Loucy (cell line): ENCODE measurements at regions not wholly inside any gene's neighbourhood (a gene's known extent, or its start where the extent isn't known, plus 50 kb on each side); places are given as distances from the start of the nearest gene placed in this dataset.
"Not testable (repeated sequence)": the region's sequence is repeated elsewhere in the genome, so short reads cannot be mapped to it uniquely, and the experiment has no call there.

ENCODE experiments used
- H2AFZ ChIP-seq: fragments of 200-600 bp; sonication (generic); 2 replicates; pipeline ENCODE4 v1.6.0; 2016; ENCODE audit warnings: antibody characterized with exemption, mild to moderate bottlenecking, low read length, moderate library complexity
- H3F3A ChIP-seq: fragments of 200-600 bp; 2 replicates; pipeline ENCODE4 v1.6.0; 2016; ENCODE audit warnings: antibody characterized with exemption, low read depth, mild to moderate bottlenecking
- H3K27me3 ChIP-seq: fragments of 200-600 bp; sonication (generic); 2 replicates; pipeline ENCODE4 v1.6.1; 2014; ENCODE audit warnings: low read length, mild to moderate bottlenecking; ENCODE audit not compliant: insufficient read depth, poor library complexity, severe bottlenecking
- H3K36me3 ChIP-seq: fragments of 200-600 bp; sonication (generic); 2 replicates; pipeline ENCODE4 v1.6.1; 2016; ENCODE audit warnings: low read length; ENCODE audit not compliant: insufficient read depth
- H3K4me1 ChIP-seq: fragments of 200-600 bp; sonication (generic); 2 replicates; pipeline ENCODE4 v1.5.1; 2014; ENCODE audit warnings: low read length, mild to moderate bottlenecking; ENCODE audit not compliant: insufficient read depth, poor library complexity, severe bottlenecking
- H3K4me2 ChIP-seq: fragments of 200-600 bp; sonication (generic); 2 replicates; pipeline ENCODE4 v1.6.0; 2014; ENCODE audit warnings: antibody characterized with exemption, low read length, low read depth, mild to moderate bottlenecking; ENCODE audit not compliant: poor library complexity, severe bottlenecking
- H3K4me3 ChIP-seq: fragments of 200-600 bp; sonication (generic); 2 replicates; pipeline ENCODE4 v1.5.1; 2014; ENCODE audit warnings: low read length, mild to moderate bottlenecking, mixed read lengths; ENCODE audit not compliant: poor library complexity, severe bottlenecking
- H3K79me2 ChIP-seq: fragments of 200-600 bp; sonication (generic); 2 replicates; pipeline ENCODE4 v1.6.1; 2014; ENCODE audit warnings: low read length; ENCODE audit not compliant: insufficient read depth
- H3K9ac ChIP-seq: fragments of 200-600 bp; sonication (generic); 2 replicates; pipeline ENCODE4 v1.6.0; 2014; ENCODE audit warnings: mild to moderate bottlenecking, low read depth, low read length, moderate library complexity; ENCODE audit not compliant: poor library complexity, severe bottlenecking
- H3K9me2 ChIP-seq: fragments of 200-600 bp; sonication (generic); replicated peaks from 2 replicates; pipeline ENCODE4 v1.6.1; 2016; ENCODE audit warnings: low read depth, low read length, mixed read lengths
- H3K9me3 ChIP-seq: fragments of 200-600 bp; sonication (generic); 2 replicates; pipeline ENCODE4 v1.6.1; 2014; ENCODE audit warnings: mild to moderate bottlenecking, antibody characterized with exemption, low read length, low read depth; ENCODE audit not compliant: insufficient read depth
- H4K20me1 ChIP-seq: fragments of 200-600 bp; sonication (generic); 2 replicates; pipeline ENCODE4 v1.6.0; 2014; ENCODE audit warnings: antibody characterized with exemption, low read length, mild to moderate bottlenecking; ENCODE audit not compliant: insufficient read depth, poor library complexity, severe bottlenecking
- EZH2phosphoT487 ChIP-seq: fragments of 200-600 bp; IDR thresholded peaks from 2 replicates; pipeline ENCODE4 v1.6.1; 2018; ENCODE audit warnings: antibody characterized with exemption, mild to moderate bottlenecking, moderate library complexity, borderline replicate concordance
- TF ChIP-seq, protein P1 (sequence below): fragments of 200-600 bp; sonication (generic); conservative IDR thresholded peaks from 2 replicates; pipeline ENCODE4 v1.5.1; 2014; ENCODE audit warnings: mild to moderate bottlenecking, antibody characterized with exemption, low read length

DNA sequence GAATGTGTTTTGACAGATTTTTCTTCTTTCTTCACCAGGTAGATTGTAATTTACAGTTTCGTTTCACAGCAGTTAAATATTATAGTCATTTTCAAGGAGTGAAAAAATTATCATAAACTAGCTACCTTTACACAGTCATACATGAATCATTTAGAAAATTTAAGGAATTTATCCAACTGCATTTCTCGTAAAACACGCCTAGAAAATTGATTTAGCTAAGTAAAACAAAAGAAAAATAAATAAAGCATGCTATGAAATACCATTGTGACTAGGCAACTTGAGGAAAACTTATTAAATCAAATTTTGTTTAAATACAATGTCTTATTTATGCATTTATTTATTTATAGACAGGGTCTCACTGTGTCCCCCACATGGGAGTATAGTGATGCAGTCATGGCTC is 109.9 kb upstream of the EMB start:
- Histone ChIP-seq H3K9ac (no peak overlapping the region), H3K4me3 (no peak overlapping the region), H2AFZ (no peak overlapping the region), H3K4me2 (no peak overlapping the region), H3K9me3 (no peaks in the 10 kb centered on the region), H3K79me2 (no peaks in the 10 kb centered on the region), H3K36me3 (no peaks in the 10 kb centered on the region), H3K27me3 (no peaks in the 10 kb centered on the region), H3K9me2 (no peaks in the 10 kb centered on the region), H4K20me1 (no peaks in the 10 kb centered on the region), H3F3A (no peaks in the 10 kb centered on the region; the same call in 1 of the 2 replicates), H3K4me1 (peaks cover 11% of the 10 kb centered on the region)
- no peak for TF ChIP-seq EZH2phosphoT487
- TF ChIP-seq, protein P1, sequence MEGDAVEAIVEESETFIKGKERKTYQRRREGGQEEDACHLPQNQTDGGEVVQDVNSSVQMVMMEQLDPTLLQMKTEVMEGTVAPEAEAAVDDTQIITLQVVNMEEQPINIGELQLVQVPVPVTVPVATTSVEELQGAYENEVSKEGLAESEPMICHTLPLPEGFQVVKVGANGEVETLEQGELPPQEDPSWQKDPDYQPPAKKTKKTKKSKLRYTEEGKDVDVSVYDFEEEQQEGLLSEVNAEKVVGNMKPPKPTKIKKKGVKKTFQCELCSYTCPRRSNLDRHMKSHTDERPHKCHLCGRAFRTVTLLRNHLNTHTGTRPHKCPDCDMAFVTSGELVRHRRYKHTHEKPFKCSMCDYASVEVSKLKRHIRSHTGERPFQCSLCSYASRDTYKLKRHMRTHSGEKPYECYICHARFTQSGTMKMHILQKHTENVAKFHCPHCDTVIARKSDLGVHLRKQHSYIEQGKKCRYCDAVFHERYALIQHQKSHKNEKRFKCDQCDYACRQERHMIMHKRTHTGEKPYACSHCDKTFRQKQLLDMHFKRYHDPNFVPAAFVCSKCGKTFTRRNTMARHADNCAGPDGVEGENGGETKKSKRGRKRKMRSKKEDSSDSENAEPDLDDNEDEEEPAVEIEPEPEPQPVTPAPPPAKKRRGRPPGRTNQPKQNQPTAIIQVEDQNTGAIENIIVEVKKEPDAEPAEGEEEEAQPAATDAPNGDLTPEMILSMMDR: no peak

DNA sequence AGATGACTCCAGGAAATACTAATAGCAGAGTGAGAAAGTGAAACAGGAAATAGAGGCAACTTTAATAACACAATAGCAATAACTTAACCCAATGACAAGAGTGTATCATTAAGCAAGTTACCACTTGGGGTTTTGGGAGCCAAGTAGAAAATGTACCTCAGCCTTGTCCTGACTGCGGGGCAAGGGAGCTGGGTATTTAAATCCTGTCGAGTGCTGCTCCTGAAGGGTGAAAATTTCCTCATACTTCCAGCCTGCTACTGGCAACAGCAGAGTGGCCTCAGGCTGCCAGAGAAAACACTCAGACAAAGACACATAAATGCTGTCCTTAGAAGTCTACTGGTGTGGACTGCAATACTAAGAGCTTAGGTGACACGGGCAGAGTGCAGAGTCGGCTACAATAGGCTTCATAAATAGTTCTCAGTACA is 112.5 kb upstream of the EMB start:
- no peaks in the 10 kb centered on the region for H3K36me3 ChIP-seq
- no peaks in the 10 kb centered on the region for H3K27me3 ChIP-seq
- H4K20me1 ChIP-seq: no peaks in the 10 kb centered on the region
- no peaks in the 10 kb centered on the region for H3K9me2 ChIP-seq
- no peak for TF ChIP-seq EZH2phosphoT487
- TF ChIP-seq, protein P1: no peak
- peak overlapping the region; percentile 65 for H3K4me3 ChIP-seq
- H3K79me2 ChIP-seq: no peaks in the 10 kb centered on the region
- H3K9me3 ChIP-seq: no peaks in the 10 kb centered on the region
- H3K4me2 ChIP-seq: peak overlapping the region; percentile 81
- H2AFZ ChIP-seq: peak overlapping the region; percentile 96
- peaks cover 7% of the 10 kb centered on the region for H3K4me1 ChIP-seq
- H3K9ac ChIP-seq: peak overlapping the region; percentile 64
- no peaks in the 10 kb centered on the region; the same call in 1 of the 2 replicates for H3F3A ChIP-seq

DNA sequence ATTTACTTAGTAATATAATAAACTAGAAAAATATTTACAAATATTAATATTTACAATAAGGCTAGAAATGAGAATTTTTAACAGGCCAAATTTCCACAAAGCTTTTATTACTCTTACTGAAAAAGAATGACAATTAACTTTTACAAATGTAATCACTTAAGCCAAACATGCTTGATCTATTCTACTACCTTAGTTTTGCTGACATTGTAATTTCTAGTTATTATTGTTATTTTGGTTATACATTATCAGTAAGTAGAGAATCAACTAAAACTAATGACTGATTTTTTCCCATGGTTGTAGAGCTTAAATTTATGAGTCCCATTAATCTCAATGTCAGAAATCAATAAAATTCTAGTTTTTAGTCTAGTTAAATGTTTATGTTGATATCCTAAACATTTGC is 107.8 kb upstream of the PARP8 start:
- H3K79me2 ChIP-seq, H3K9me2 ChIP-seq, H3K36me3 ChIP-seq, H4K20me1 ChIP-seq, H3K9ac ChIP-seq, H3K9me3 ChIP-seq, H3F3A ChIP-seq, H2AFZ ChIP-seq, H3K4me2 ChIP-seq, H3K27me3 ChIP-seq, H3K4me3 ChIP-seq: not testable (repeated sequence)
- H3K4me1 ChIP-seq: peaks cover 15% of the 10 kb centered on the region

DNA sequence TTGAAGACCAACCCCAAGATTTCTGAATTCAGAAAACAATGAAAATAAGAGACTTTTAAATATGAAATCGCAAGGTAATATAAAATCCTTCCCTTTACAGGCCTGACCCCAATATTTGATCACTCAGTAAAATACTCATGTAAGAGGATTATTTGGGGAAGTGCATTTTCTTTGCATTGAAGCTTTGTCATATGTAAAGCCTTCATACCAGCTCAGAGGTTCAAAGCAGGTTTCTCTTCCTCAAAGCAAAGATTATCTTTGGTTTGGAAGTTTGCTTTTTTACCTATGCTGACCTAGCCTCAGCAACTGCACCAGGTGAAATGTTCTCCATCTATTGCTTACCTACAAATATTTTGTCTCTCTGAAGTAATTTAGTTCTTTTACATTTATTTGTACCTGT is 106.5 kb upstream of the PARP8 start:
- H3K27me3 ChIP-seq: no peaks in the 10 kb centered on the region
- H4K20me1 ChIP-seq: no peaks in the 10 kb centered on the region
- TF ChIP-seq, protein P1: no peak
- TF ChIP-seq EZH2phosphoT487: no peak
- H3K9me3 ChIP-seq: no peaks in the 10 kb centered on the region
- no peak overlapping the region for H3K4me2 ChIP-seq
- peaks cover 13% of the 10 kb centered on the region for H3F3A ChIP-seq
- H3K9ac ChIP-seq: no peak overlapping the region
- H3K4me1 ChIP-seq: peaks cover 26% of the 10 kb centered on the region
- no peaks in the 10 kb centered on the region for H3K9me2 ChIP-seq
- no peaks in the 10 kb centered on the region for H3K36me3 ChIP-seq
- no peaks in the 10 kb centered on the region for H3K79me2 ChIP-seq
- no peak overlapping the region for H3K4me3 ChIP-seq
- H2AFZ ChIP-seq: no peak overlapping the region
